ENCODE measurements at regions not wholly inside any gene's neighbourhood (a gene's known extent, or its start where the extent isn't known, plus 50 kb on each side); places are given as distances from the start of the nearest gene placed in this dataset.

DNA sequence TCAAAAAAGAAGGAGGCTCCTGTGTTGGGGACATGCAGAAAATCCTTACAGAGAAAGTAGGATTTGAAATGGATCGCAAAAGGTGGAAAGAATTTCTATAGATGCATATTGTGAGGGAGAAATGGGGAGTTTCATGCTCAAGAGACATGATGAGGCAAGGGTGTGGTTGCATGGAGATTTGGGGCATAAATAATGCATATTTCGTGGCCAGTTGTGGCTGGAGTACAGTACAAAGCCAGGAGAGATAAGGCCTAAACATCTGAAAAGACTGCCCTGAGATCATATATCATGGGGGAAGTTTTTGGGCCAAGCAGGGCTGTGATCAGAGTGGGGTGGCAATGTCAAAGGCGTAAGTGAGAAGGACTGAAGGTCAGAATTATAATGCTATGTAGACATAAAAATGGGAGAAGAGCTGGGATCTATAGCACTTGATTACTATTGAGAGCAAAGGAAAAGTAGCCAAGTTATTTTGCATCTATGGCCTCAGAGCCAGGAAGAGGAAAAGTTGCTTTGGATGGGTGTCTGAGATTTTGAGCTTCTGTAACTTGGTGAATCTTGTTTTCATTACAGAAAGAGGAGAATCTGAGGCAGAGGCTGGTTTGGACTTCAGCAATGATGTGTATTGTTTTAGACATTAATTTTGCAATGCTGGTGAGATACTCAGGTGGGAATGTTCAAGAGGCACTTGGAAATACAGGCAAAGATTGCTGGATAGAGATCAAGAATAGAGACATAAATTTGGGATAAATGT is 166.6 kb downstream of the INHBA start:
- Histone ChIP-seq H3K27me3 (no peaks in the 10 kb centered on the region), H3K4me3 (ENCODE audit: low read depth, low read length) (no peak overlapping the region), H3K9me3 (no peaks in the 10 kb centered on the region), H3K36me3 (no peaks in the 10 kb centered on the region), H3K4me1 (no peaks in the 10 kb centered on the region)
- DNase-seq = no peak
- TF ChIP-seq, protein P1, sequence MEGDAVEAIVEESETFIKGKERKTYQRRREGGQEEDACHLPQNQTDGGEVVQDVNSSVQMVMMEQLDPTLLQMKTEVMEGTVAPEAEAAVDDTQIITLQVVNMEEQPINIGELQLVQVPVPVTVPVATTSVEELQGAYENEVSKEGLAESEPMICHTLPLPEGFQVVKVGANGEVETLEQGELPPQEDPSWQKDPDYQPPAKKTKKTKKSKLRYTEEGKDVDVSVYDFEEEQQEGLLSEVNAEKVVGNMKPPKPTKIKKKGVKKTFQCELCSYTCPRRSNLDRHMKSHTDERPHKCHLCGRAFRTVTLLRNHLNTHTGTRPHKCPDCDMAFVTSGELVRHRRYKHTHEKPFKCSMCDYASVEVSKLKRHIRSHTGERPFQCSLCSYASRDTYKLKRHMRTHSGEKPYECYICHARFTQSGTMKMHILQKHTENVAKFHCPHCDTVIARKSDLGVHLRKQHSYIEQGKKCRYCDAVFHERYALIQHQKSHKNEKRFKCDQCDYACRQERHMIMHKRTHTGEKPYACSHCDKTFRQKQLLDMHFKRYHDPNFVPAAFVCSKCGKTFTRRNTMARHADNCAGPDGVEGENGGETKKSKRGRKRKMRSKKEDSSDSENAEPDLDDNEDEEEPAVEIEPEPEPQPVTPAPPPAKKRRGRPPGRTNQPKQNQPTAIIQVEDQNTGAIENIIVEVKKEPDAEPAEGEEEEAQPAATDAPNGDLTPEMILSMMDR (IDR thresholded peaks at IDR 0.05; ENCODE audit: low read depth, low read length) = no peak

DNA sequence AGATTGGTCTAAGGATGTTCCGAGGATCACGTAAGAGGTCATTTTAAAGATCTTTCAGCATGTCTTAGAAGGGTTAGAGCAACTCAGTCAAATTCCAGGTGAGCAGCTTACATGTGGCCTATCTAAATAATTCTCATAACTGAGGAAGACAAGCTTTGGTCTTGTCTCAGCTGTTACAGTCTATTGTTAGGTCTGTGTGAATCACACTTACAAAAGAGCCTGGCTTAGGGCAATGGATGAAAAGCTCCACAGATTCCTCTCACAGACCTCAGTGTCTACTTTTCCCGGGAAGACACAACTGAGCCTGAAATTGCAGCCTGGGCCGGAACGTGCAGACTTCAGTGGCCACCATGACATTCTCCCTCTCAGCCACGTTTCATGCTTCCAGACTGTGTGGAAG is 173.1 kb downstream of the INHBA start:
- H3K9me3 ChIP-seq = no peaks in the 10 kb centered on the region
- DNase-seq = no peak
- H3K4me1 ChIP-seq = no peaks in the 10 kb centered on the region
- TF ChIP-seq, protein P1 (IDR thresholded peaks at IDR 0.05; ENCODE audit: low read depth, low read length) = no peak
- H3K36me3 ChIP-seq = no peaks in the 10 kb centered on the region
- no peaks in the 10 kb centered on the region for H3K27me3 ChIP-seq
- no peak overlapping the region for H3K4me3 ChIP-seq (ENCODE audit: low read depth, low read length)

DNA sequence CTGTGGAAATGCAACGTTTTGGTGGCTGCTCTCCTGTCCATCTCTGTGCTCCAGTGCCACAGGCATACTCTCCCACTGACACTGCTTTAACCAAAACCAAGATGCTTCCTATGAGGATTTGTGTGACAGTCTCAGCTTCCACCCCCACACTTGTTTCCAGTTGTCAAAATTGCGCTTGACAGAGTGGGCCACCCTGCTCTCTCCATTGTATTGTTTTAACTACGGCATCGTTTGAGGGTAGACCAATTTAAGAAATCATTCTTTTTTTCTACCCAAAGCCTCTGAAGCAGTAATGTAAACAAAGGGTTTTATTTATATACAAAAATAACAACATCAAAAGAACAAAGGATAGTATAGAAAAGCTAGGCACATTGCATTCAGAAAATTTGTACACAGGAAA is 178.0 kb downstream of the INHBA start:
- no peak for DNase-seq
- Histone ChIP-seq H3K4me3 (ENCODE audit: low read depth, low read length) (no peak overlapping the region), H3K4me1 (no peaks in the 10 kb centered on the region), H3K36me3 (no peaks in the 10 kb centered on the region), H3K27me3 (no peaks in the 10 kb centered on the region), H3K9me3 (no peaks in the 10 kb centered on the region)
- TF ChIP-seq, protein P1 (IDR thresholded peaks at IDR 0.05; ENCODE audit: low read depth, low read length) = no peak

DNA sequence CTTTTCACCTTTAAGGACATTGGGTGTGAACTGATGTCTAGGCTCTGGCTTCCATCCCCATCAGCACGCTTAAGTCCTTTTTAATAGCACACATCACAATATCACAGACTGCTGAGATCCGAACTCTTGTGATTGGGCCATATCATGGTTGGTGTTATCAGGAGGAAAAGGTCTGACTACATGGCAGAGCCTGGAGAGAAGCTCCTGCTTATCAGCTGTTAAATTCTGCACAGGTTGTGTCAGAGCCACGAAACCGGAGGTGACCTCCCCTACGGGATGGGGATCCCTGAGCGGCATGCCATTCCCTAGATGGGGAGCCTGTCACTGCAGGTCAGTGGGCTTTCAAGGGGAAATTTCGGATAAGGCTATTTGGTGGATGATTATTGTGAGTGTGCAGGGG is 182.4 kb downstream of the INHBA start:
- no peaks in the 10 kb centered on the region for H3K36me3 ChIP-seq
- no peak for DNase-seq
- no peaks in the 10 kb centered on the region for H3K4me1 ChIP-seq
- no peaks in the 10 kb centered on the region for H3K9me3 ChIP-seq
- no peaks in the 10 kb centered on the region for H3K27me3 ChIP-seq
- H3K4me3 ChIP-seq (ENCODE audit: low read depth, low read length) = no peak overlapping the region
- TF ChIP-seq, protein P1 (IDR thresholded peaks at IDR 0.05; ENCODE audit: low read depth, low read length) = no peak

DNA sequence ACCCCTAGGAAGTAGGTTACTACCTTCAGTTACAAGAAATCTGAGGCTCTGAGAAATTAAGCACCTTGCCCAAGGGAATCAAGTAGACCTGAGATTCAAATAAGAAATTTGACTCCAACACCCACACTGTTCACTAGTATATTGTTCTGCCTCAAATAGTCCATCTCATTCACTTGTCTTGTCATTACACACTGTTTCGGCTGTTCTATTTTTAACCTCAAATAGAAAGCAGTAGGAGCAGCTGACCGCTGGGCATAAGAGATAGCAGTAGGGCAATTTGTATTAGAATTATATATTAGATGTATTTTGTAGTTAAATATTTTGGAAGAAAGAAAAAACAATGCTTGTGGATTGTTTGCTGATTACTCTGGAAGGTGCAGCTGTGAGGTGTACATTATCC is 185.1 kb downstream of the INHBA start:
- no peaks in the 10 kb centered on the region for H3K27me3 ChIP-seq
- TF ChIP-seq, protein P1 (IDR thresholded peaks at IDR 0.05; ENCODE audit: low read depth, low read length) = no peak
- no peaks in the 10 kb centered on the region for H3K36me3 ChIP-seq
- no peak overlapping the region for H3K4me3 ChIP-seq (ENCODE audit: low read depth, low read length)
- no peaks in the 10 kb centered on the region for H3K4me1 ChIP-seq
- DNase-seq = no peak
- no peaks in the 10 kb centered on the region for H3K9me3 ChIP-seq

DNA sequence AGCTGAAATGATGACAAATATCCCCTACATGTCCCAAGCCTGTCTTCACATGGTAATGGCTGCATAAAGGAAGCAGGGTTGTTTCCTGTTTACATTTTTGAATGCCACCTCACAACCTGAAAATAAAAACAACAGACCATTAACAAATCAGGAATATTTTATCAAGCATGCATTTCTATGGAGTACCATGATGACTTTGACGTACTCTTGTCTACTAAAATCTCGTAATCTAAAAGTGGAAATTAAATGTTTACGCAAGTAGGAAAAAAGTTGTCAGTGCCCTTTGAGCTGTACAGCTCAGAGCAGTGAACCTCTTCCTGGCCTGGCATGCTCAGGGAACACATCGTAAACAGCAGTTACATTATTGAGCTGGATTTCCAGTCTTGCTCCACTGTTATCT is 194.1 kb downstream of the INHBA start:
- no peaks in the 10 kb centered on the region for H3K9me3 ChIP-seq
- H3K36me3 ChIP-seq = no peaks in the 10 kb centered on the region
- DNase-seq = no peak
- H3K4me1 ChIP-seq = no peaks in the 10 kb centered on the region
- no peaks in the 10 kb centered on the region; the same call in 1 of the 2 replicates for H3K27me3 ChIP-seq
- H3K4me3 ChIP-seq (ENCODE audit: low read depth, low read length) = no peak overlapping the region
- TF ChIP-seq, protein P1 (IDR thresholded peaks at IDR 0.05; ENCODE audit: low read depth, low read length) = no peak
